Ammon's horn (tissue), 1 donor: ENCODE measurements at regions not wholly inside any gene's neighbourhood (a gene's known extent, or its start where the extent isn't known, plus 50 kb on each side); places are given as distances from the start of the nearest gene placed in this dataset.
A peak's percentile ranks its signal among the peaks of the same experiment; 100 is the strongest.

Experiments
- DNase-seq: peaks from one replicate; pipeline ENCODE4 v3.0.0-alpha.2; 2016; ENCODE audit warnings: low spot score

GRCh38 chr5:145204743-145205142 lies 630.4 kb downstream of the PRELID2 start:
- no peak for DNase-seq

- DNase-seq, result no peak
Observed at GRCh38 chr5:145203193-145203592, 631.9 kb downstream of the PRELID2 start.

GRCh38 chr5:145198525-145199260 lies 636.4 kb downstream of the PRELID2 start:
- no peak for DNase-seq

- no peak for DNase-seq
Observed at GRCh38 chr5:145189746-145190145, 645.4 kb downstream of the PRELID2 start.

GRCh38 chr5:145180371-145180770 lies 654.8 kb downstream of the PRELID2 start:
- DNase-seq, result no peak

- DNase-seq, result no peak
Observed at GRCh38 chr5:145178641-145179523, 656.3 kb downstream of the PRELID2 start.

GRCh38 chr5:145176041-145176440 lies 659.1 kb downstream of the PRELID2 start:
- no peak for DNase-seq

GRCh38 chr5:145166110-145166509 lies 669.0 kb downstream of the PRELID2 start:
- DNase-seq, result no peak

GRCh38 chr5:145163876-145164275 lies 671.3 kb downstream of the PRELID2 start:
- no peak for DNase-seq

- DNase-seq, result no peak
Observed at GRCh38 chr5:145162626-145163025, 672.5 kb downstream of the PRELID2 start.

GRCh38 chr5:145161391-145161790 lies 673.8 kb downstream of the PRELID2 start:
- DNase-seq, result peak; percentile 3

GRCh38 chr5:145160679-145161078 lies 674.5 kb downstream of the PRELID2 start:
- DNase-seq, result no peak

GRCh38 chr5:145158730-145159129 lies 676.4 kb downstream of the PRELID2 start:
- no peak for DNase-seq

GRCh38 chr5:145157841-145158240 lies 677.3 kb downstream of the PRELID2 start:
- no peak for DNase-seq

GRCh38 chr5:145141534-145141933 lies 693.6 kb downstream of the PRELID2 start:
- DNase-seq, result no peak

GRCh38 chr5:145130996-145131395 lies 704.1 kb downstream of the PRELID2 start:
- DNase-seq, result no peak

GRCh38 chr5:145129797-145130196 lies 705.3 kb downstream of the PRELID2 start:
- no peak for DNase-seq

GRCh38 chr5:145124806-145125205 lies 710.3 kb downstream of the PRELID2 start:
- no peak for DNase-seq

- DNase-seq, result no peak
Observed at GRCh38 chr5:145118611-145119010, 716.5 kb downstream of the PRELID2 start.

- no peak for DNase-seq
Observed at GRCh38 chr5:145118127-145118526, 717.0 kb downstream of the PRELID2 start.

- DNase-seq, result no peak
Observed at GRCh38 chr5:145117285-145117684, 717.9 kb downstream of the PRELID2 start.

- no peak for DNase-seq
Observed at GRCh38 chr5:145111420-145111819, 723.7 kb downstream of the PRELID2 start.

- no peak for DNase-seq
Observed at GRCh38 chr5:145110834-145111233, 724.3 kb downstream of the PRELID2 start.
